ENCODE measurements at regions not wholly inside any gene's neighbourhood (a gene's known extent, or its start where the extent isn't known, plus 50 kb on each side); places are given as distances from the start of the nearest gene placed in this dataset.

DNA sequence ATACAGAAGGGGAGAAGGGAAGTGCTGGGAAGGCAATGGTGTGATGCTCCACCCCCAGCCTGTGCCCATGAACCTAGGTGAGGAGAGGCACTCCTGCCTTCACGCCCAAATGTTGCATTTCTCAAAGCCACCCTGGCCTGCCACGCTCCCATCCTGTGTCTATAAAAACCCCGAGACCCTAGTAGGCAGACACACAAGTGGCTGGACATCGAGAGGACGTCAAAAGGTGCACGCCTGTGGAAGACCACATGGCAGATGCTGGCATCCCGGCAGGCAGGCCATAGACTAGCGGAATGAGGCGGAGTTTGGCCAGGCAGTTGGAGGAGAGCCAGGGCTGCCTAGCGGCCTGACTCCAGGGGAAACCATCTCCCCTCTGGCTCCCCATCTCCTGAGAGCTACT, 1168.5 kb upstream of the ADGRL2 start:
- TF ChIP-seq POLR2AphosphoS5 (IDR thresholded peaks at IDR 0.05) (no peak), POLR2A (IDR thresholded peaks at IDR 0.05) (no peak)
- TF ChIP-seq, protein P1, sequence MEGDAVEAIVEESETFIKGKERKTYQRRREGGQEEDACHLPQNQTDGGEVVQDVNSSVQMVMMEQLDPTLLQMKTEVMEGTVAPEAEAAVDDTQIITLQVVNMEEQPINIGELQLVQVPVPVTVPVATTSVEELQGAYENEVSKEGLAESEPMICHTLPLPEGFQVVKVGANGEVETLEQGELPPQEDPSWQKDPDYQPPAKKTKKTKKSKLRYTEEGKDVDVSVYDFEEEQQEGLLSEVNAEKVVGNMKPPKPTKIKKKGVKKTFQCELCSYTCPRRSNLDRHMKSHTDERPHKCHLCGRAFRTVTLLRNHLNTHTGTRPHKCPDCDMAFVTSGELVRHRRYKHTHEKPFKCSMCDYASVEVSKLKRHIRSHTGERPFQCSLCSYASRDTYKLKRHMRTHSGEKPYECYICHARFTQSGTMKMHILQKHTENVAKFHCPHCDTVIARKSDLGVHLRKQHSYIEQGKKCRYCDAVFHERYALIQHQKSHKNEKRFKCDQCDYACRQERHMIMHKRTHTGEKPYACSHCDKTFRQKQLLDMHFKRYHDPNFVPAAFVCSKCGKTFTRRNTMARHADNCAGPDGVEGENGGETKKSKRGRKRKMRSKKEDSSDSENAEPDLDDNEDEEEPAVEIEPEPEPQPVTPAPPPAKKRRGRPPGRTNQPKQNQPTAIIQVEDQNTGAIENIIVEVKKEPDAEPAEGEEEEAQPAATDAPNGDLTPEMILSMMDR (IDR thresholded peaks at IDR 0.05 in 8 of 11, conservative IDR thresholded peaks at IDR 0.05 in 3 of 11): no peak
